ENCODE measurements at regions not wholly inside any gene's neighbourhood (a gene's known extent, or its start where the extent isn't known, plus 50 kb on each side); places are given as distances from the start of the nearest gene placed in this dataset.

- no peak for TF ChIP-seq CTCF (IDR thresholded peaks at IDR 0.05; ENCODE audit: low read depth, low read length)
- no peak for DNase-seq (ENCODE audit: extremely low read depth, low read depth)
These were observed 465.1 kb upstream of the MYT1L start for GRCh38 chr2:2796207-2796606.

GRCh38 chr2:2795438-2796091 lies 464.5 kb upstream of the MYT1L start:
- DNase-seq (ENCODE audit: extremely low read depth, low read depth): no peak
- TF ChIP-seq CTCF (IDR thresholded peaks at IDR 0.05; ENCODE audit: low read depth, low read length): no peak

- no peak for DNase-seq (ENCODE audit: extremely low read depth, low read depth)
These were observed 463.0 kb upstream of the MYT1L start for GRCh38 chr2:2793925-2794560.

GRCh38 chr2:2793514-2793913 lies 462.4 kb upstream of the MYT1L start:
- DNase-seq (ENCODE audit: extremely low read depth, low read depth): no peak
- TF ChIP-seq CTCF (IDR thresholded peaks at IDR 0.05; ENCODE audit: low read depth, low read length): no peak

More at GRCh38 chr2:2793925-2794560, 463.0 kb upstream of the MYT1L start:
- TF ChIP-seq CTCF (IDR thresholded peaks at IDR 0.05; ENCODE audit: low read depth, low read length): no peak

GRCh38 chr2:2791606-2792005 lies 460.5 kb upstream of the MYT1L start:
- no peak for DNase-seq (ENCODE audit: extremely low read depth, low read depth)
- no peak for TF ChIP-seq CTCF (IDR thresholded peaks at IDR 0.05; ENCODE audit: low read depth, low read length)

- no peak for DNase-seq (ENCODE audit: extremely low read depth, low read depth)
- TF ChIP-seq CTCF (IDR thresholded peaks at IDR 0.05; ENCODE audit: low read depth, low read length): no peak
These were observed 460.0 kb upstream of the MYT1L start for GRCh38 chr2:2791031-2791430.

GRCh38 chr2:2788076-2788475 lies 457.0 kb upstream of the MYT1L start:
- no peak for TF ChIP-seq CTCF (IDR thresholded peaks at IDR 0.05; ENCODE audit: low read depth, low read length)
- DNase-seq (ENCODE audit: extremely low read depth, low read depth): no peak

Data from AG09319 (cell line).